GM20000 (cell line): ENCODE measurements at regions not wholly inside any gene's neighbourhood (a gene's known extent, or its start where the extent isn't known, plus 50 kb on each side); places are given as distances from the start of the nearest gene placed in this dataset.

Experiments used
- DNase-seq: peaks from one replicate; pipeline ENCODE4 v3.0.0; 2012; ENCODE audit warnings: low spot score
- TF ChIP-seq, protein P1 (sequence below): IDR thresholded peaks from 2 replicates; pipeline ENCODE4 v1.5.1; 2012; ENCODE audit warnings: mild to moderate bottlenecking, control low read depth; ENCODE audit errors: extremely low read depth, missing control alignments

DNA sequence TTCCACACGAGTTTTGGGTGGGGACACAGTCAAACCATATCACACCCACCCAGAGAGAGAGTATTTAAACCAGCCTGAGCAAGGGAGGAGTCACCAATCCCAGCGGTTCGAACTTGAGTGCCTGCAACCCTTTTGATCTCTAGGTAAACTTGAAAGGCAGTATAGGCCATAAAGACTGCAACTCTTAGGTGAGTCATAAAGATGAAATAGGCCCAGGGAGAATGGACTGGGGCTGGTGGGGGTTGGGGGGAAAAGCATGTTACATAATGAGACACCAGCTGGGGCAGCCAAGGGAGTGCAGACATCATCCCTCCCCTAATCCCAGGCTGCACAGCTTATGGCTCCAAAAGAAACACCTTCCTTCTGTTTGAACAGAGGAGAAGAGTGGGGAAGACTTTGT, 99.8 kb upstream of the LHX8 start:
- DNase-seq, result no peak
- TF ChIP-seq, protein P1, sequence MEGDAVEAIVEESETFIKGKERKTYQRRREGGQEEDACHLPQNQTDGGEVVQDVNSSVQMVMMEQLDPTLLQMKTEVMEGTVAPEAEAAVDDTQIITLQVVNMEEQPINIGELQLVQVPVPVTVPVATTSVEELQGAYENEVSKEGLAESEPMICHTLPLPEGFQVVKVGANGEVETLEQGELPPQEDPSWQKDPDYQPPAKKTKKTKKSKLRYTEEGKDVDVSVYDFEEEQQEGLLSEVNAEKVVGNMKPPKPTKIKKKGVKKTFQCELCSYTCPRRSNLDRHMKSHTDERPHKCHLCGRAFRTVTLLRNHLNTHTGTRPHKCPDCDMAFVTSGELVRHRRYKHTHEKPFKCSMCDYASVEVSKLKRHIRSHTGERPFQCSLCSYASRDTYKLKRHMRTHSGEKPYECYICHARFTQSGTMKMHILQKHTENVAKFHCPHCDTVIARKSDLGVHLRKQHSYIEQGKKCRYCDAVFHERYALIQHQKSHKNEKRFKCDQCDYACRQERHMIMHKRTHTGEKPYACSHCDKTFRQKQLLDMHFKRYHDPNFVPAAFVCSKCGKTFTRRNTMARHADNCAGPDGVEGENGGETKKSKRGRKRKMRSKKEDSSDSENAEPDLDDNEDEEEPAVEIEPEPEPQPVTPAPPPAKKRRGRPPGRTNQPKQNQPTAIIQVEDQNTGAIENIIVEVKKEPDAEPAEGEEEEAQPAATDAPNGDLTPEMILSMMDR, result no peak

GRCh38 chr1:75035536-75035935, 98.7 kb upstream of the LHX8 start:
- DNase-seq, result no peak
- TF ChIP-seq, protein P1, result no peak

DNA sequence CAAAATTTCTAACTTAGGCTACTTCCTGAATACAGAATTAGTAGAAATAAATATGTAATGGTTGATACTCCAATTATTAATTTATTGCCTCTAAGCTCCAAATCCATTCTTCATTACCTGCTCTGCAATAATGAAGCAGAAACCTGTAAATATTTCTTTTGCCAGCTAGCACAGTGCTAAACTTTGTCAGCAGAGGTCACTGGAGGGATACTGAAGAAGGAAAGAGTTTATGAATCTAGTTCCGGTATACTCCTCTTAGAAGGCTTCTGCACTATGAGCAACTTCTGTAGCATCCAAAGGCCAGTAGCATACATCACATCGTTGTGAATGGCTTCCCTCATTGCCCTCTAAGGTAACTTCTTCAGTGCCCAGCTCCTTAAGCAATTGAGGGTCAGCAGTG, 81.0 kb upstream of the LHX8 start:
- DNase-seq, result no peak
- TF ChIP-seq, protein P1, result no peak

- TF ChIP-seq, protein P1, result no peak
- DNase-seq, result no peak
These were observed 75.8 kb upstream of the LHX8 start for GRCh38 chr1:75058424-75058823.

DNA sequence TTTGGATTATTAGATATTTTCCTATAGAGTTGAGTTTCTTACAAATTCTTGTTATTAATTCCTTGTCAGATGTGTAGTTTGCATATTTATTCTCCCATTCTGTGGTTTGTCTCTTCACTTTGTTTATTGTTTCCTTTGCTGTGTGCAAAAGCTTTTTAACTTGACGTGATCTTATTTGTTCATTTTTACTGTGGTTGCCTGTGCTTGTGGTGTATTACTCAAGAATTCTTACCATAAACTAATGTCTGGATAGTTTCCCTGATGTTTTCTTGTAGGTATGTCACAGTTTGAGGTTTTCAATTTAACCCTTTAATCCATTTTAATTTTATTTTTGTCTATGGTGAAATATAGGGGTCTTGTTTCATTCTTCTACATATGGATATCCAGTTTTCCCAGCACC, 72.1 kb upstream of the LHX8 start:
- TF ChIP-seq, protein P1, result no peak
- no peak for DNase-seq

DNA sequence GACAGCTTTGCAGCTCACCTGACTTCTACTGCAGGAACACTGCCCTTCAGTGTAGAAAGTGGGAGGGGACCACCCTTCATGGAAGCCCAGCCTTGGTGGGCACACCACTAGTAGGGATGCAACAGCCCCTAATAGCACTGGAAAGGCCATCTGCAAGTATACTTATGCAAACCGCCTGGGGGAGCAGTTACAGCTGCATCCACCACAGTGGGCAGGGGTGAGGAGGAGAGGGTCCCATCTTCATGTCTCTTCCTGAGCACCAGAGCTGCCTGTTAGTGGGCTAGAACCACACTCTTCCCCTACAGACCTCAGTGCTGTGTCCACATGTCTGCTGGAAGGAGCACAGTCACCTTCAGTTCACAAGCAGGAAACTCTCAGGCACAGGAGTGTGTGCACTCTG, 66.2 kb upstream of the LHX8 start:
- TF ChIP-seq, protein P1, result no peak

GRCh38 chr1:75074831-75075395, 59.3 kb upstream of the LHX8 start:
- TF ChIP-seq, protein P1, result no peak
- no peak for DNase-seq

More for the DNA sequence above, 66.2 kb upstream of the LHX8 start:
- no peak for DNase-seq
